ENCODE measurements at regions not wholly inside any gene's neighbourhood (a gene's known extent, or its start where the extent isn't known, plus 50 kb on each side); places are given as distances from the start of the nearest gene placed in this dataset.

DNA sequence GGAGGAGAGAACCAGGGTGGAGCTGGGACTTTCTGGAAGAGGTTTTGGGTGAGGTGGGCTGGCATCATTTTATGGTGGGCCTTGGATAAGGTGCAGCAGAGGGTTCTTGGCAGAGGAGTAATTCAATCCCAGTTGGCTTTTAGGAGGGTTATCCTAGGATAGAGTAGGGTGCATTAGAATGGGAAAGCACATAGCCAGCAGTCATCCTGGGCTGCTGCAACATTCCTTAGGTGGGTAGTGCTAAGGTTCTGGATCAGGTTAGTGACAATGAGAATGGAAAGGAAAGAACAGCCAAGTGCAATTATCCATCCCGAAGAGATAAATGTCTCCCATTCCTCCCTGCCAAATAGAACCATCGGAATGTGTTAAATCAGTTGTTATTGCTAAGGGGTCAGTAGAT, 157.3 kb upstream of the SPRED2 start:
- Histone ChIP-seq H3K4me2 (ENCODE audit: low read length) (no peak overlapping the region), H3K14ac (ENCODE audit: low read length) (no peak overlapping the region), H2BK120ac (ENCODE audit: insufficient read depth, low read length, poor library complexity) (no peak overlapping the region), H4K12ac (ENCODE audit: low read depth, low read length) (no peak overlapping the region), H3K4me1 (ENCODE audit: control insufficient read depth in 1 of 2, insufficient read depth in 2 of 2, low read length in 2 of 2) (no peaks in the 10 kb centered on the region), H2BK5ac (ENCODE audit: low read depth, low read length, poor library complexity) (no peak overlapping the region), H3K9ac (ENCODE audit: low read length) (no peak overlapping the region), H3K36me3 (ENCODE audit: control insufficient read depth in 1 of 2, insufficient read depth in 2 of 2, low read length in 2 of 2) (no peaks in the 10 kb centered on the region), H3K4ac (ENCODE audit: low read depth, low read length) (no peak overlapping the region), H3K18ac (ENCODE audit: low read length) (no peak overlapping the region), H2AK5ac (ENCODE audit: low read length) (no peak overlapping the region), H2AFZ (ENCODE audit: insufficient read depth, low read length, poor library complexity) (no peak overlapping the region), H3K27me3 (ENCODE audit: insufficient read depth, low read length) (no peaks in the 10 kb centered on the region), H3K4me3 (ENCODE audit: low read depth, low read length) (no peak overlapping the region), H3K79me1 (ENCODE audit: low read length) (no peaks in the 10 kb centered on the region), H4K91ac (ENCODE audit: low read depth, low read length) (no peak overlapping the region), H3K27ac (ENCODE audit: low read depth, low read length) (no peak overlapping the region), H3K9me3 (ENCODE audit: insufficient read depth, low read depth, low read length) (no peaks in the 10 kb centered on the region), H3K79me2 (ENCODE audit: control insufficient read depth, insufficient read depth, low read length, poor library complexity) (no peaks in the 10 kb centered on the region), H3K23ac (ENCODE audit: low read length) (no peak overlapping the region), H2BK12ac (ENCODE audit: low read length) (no peak overlapping the region), H4K8ac (ENCODE audit: low read depth, low read length) (no peak overlapping the region)
- no CpG with 5 or more reads among the region's 2 CpGs for WGBS (ENCODE audit: extremely low coverage, insufficient coverage, insufficient read length)
- no peak for DNase-seq

GRCh38 chr2:65587779-65588178, 155.4 kb upstream of the SPRED2 start:
- Histone ChIP-seq H2BK12ac (ENCODE audit: low read length) (no peak overlapping the region), H3K36me3 (ENCODE audit: control insufficient read depth in 1 of 2, insufficient read depth in 2 of 2, low read length in 2 of 2) (no peaks in the 10 kb centered on the region), H3K9ac (ENCODE audit: low read length) (no peak overlapping the region), H3K18ac (ENCODE audit: low read length) (no peak overlapping the region), H3K9me3 (ENCODE audit: insufficient read depth, low read depth, low read length) (no peaks in the 10 kb centered on the region), H4K8ac (ENCODE audit: low read depth, low read length) (no peak overlapping the region), H4K12ac (ENCODE audit: low read depth, low read length) (no peak overlapping the region), H3K79me1 (ENCODE audit: low read length) (no peaks in the 10 kb centered on the region), H2BK120ac (ENCODE audit: insufficient read depth, low read length, poor library complexity) (no peak overlapping the region), H2AFZ (ENCODE audit: insufficient read depth, low read length, poor library complexity) (no peak overlapping the region), H3K27ac (ENCODE audit: low read depth, low read length) (no peak overlapping the region), H4K91ac (ENCODE audit: low read depth, low read length) (no peak overlapping the region), H2AK5ac (ENCODE audit: low read length) (no peak overlapping the region), H3K4me3 (ENCODE audit: low read depth, low read length) (no peak overlapping the region), H2BK5ac (ENCODE audit: low read depth, low read length, poor library complexity) (no peak overlapping the region), H3K4ac (ENCODE audit: low read depth, low read length) (no peak overlapping the region), H3K23ac (ENCODE audit: low read length) (peak overlapping the region; percentile 22), H3K14ac (ENCODE audit: low read length) (no peak overlapping the region), H3K79me2 (ENCODE audit: control insufficient read depth, insufficient read depth, low read length, poor library complexity) (no peaks in the 10 kb centered on the region), H3K27me3 (ENCODE audit: insufficient read depth, low read length) (no peaks in the 10 kb centered on the region), H3K4me1 (ENCODE audit: control insufficient read depth in 1 of 2, insufficient read depth in 2 of 2, low read length in 2 of 2) (no peaks in the 10 kb centered on the region), H3K4me2 (ENCODE audit: low read length) (no peak overlapping the region)
- WGBS (ENCODE audit: extremely low coverage, insufficient coverage, insufficient read length) = no CpG with 5 or more reads among the region's 4 CpGs
- no peak for DNase-seq

DNA sequence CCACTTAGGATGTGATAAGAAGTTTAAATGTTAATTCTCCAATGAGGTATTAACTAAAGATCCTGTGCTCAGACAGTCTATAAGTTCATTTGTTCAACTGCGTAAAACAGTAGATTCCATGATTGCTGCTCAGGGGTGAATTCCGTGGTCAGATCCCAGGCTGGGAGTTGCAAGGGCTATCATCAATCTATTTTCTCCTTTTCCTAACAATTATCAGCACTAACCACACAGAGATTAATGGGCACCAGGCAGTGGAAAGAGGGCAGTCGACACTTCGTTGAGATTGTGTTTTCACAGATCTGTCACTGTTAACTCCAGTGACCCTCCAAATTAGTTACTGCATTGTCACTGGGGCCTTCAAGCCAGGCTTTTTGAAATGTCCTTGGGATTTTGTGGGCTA, 154.1 kb upstream of the SPRED2 start:
- Histone ChIP-seq H4K12ac (ENCODE audit: low read depth, low read length) (no peak overlapping the region), H3K79me2 (ENCODE audit: control insufficient read depth, insufficient read depth, low read length, poor library complexity) (no peaks in the 10 kb centered on the region), H3K4ac (ENCODE audit: low read depth, low read length) (no peak overlapping the region), H3K27me3 (ENCODE audit: insufficient read depth, low read length) (no peaks in the 10 kb centered on the region), H2BK5ac (ENCODE audit: low read depth, low read length, poor library complexity) (no peak overlapping the region), H3K4me2 (ENCODE audit: low read length) (no peak overlapping the region), H3K9me3 (ENCODE audit: insufficient read depth, low read depth, low read length) (no peaks in the 10 kb centered on the region), H3K4me3 (ENCODE audit: low read depth, low read length) (no peak overlapping the region), H2BK120ac (ENCODE audit: insufficient read depth, low read length, poor library complexity) (no peak overlapping the region), H3K23ac (ENCODE audit: low read length) (no peak overlapping the region), H4K8ac (ENCODE audit: low read depth, low read length) (no peak overlapping the region), H2BK12ac (ENCODE audit: low read length) (no peak overlapping the region), H3K4me1 (ENCODE audit: control insufficient read depth in 1 of 2, insufficient read depth in 2 of 2, low read length in 2 of 2) (no peaks in the 10 kb centered on the region), H2AFZ (ENCODE audit: insufficient read depth, low read length, poor library complexity) (no peak overlapping the region), H4K91ac (ENCODE audit: low read depth, low read length) (no peak overlapping the region), H2AK5ac (ENCODE audit: low read length) (no peak overlapping the region), H3K79me1 (ENCODE audit: low read length) (no peaks in the 10 kb centered on the region), H3K18ac (ENCODE audit: low read length) (no peak overlapping the region), H3K9ac (ENCODE audit: low read length) (no peak overlapping the region), H3K36me3 (ENCODE audit: control insufficient read depth in 1 of 2, insufficient read depth in 2 of 2, low read length in 2 of 2) (no peaks in the 10 kb centered on the region), H3K14ac (ENCODE audit: low read length) (no peak overlapping the region), H3K27ac (ENCODE audit: low read depth, low read length) (no peak overlapping the region)
- WGBS (ENCODE audit: extremely low coverage, insufficient coverage, insufficient read length) = no CpG with 5 or more reads among the region's 4 CpGs
- no peak for DNase-seq

- H3K27ac ChIP-seq (ENCODE audit: low read depth, low read length) = no peak overlapping the region
- no peak overlapping the region for H2BK12ac ChIP-seq (ENCODE audit: low read length)
- no peak overlapping the region for H2AK5ac ChIP-seq (ENCODE audit: low read length)
- no peak overlapping the region for H4K91ac ChIP-seq (ENCODE audit: low read depth, low read length)
- no peaks in the 10 kb centered on the region for H3K27me3 ChIP-seq (ENCODE audit: insufficient read depth, low read length)
- no peak overlapping the region for H3K14ac ChIP-seq (ENCODE audit: low read length)
- no peaks in the 10 kb centered on the region for H3K79me2 ChIP-seq (ENCODE audit: control insufficient read depth, insufficient read depth, low read length, poor library complexity)
- H3K23ac ChIP-seq (ENCODE audit: low read length) = no peak overlapping the region
- DNase-seq = no peak
- no peak overlapping the region for H2BK5ac ChIP-seq (ENCODE audit: low read depth, low read length, poor library complexity)
- H3K18ac ChIP-seq (ENCODE audit: low read length) = no peak overlapping the region
- H4K12ac ChIP-seq (ENCODE audit: low read depth, low read length) = no peak overlapping the region
- no CpG with 5 or more reads among the region's 11 CpGs for WGBS (ENCODE audit: extremely low coverage, insufficient coverage, insufficient read length)
- H3K4ac ChIP-seq (ENCODE audit: low read depth, low read length) = no peak overlapping the region
- no peak overlapping the region for H2AFZ ChIP-seq (ENCODE audit: insufficient read depth, low read length, poor library complexity)
- no peak overlapping the region for H3K4me3 ChIP-seq (ENCODE audit: low read depth, low read length)
- no peak overlapping the region for H4K8ac ChIP-seq (ENCODE audit: low read depth, low read length)
- no peak overlapping the region for H2BK120ac ChIP-seq (ENCODE audit: insufficient read depth, low read length, poor library complexity)
- no peaks in the 10 kb centered on the region for H3K36me3 ChIP-seq (ENCODE audit: control insufficient read depth in 1 of 2, insufficient read depth in 2 of 2, low read length in 2 of 2)
- H3K4me2 ChIP-seq (ENCODE audit: low read length) = no peak overlapping the region
- H3K9me3 ChIP-seq (ENCODE audit: insufficient read depth, low read depth, low read length) = no peaks in the 10 kb centered on the region
- no peaks in the 10 kb centered on the region for H3K79me1 ChIP-seq (ENCODE audit: low read length)
- H3K4me1 ChIP-seq (ENCODE audit: control insufficient read depth in 1 of 2, insufficient read depth in 2 of 2, low read length in 2 of 2) = peaks cover 5 to 6% of the 10 kb centered on the region in 2 experiments
- H3K9ac ChIP-seq (ENCODE audit: low read length) = peak overlapping the region; percentile 18
Observed at GRCh38 chr2:65583061-65583460, 150.7 kb upstream of the SPRED2 start.
